Osteocyte (in vitro differentiated cells): ENCODE measurements at regions not wholly inside any gene's neighbourhood (a gene's known extent, or its start where the extent isn't known, plus 50 kb on each side); places are given as distances from the start of the nearest gene placed in this dataset.

Experiments used
- DNase-seq: peaks from one replicate; pipeline ENCODE4 v3.0.0; 2021; ENCODE audit warnings: mixed read lengths; ENCODE audit not compliant: unreplicated experiment; ENCODE audit errors: extremely low spot score
- H3K27ac Mint-ChIP-seq: one replicate; pipeline ENCODE4 v1.8.0; 2021; ENCODE audit warnings: mild to moderate bottlenecking, mixed read lengths; ENCODE audit not compliant: unreplicated experiment
- H3K27me3 Mint-ChIP-seq: one replicate; pipeline ENCODE4 v1.8.0; 2021; ENCODE audit warnings: mixed read lengths; ENCODE audit not compliant: unreplicated experiment
- H3K36me3 Mint-ChIP-seq: one replicate; pipeline ENCODE4 v1.8.0; 2021; ENCODE audit warnings: mixed read lengths; ENCODE audit not compliant: unreplicated experiment
- H3K4me1 Mint-ChIP-seq: one replicate; pipeline ENCODE4 v1.8.0; 2021; ENCODE audit warnings: mixed read lengths; ENCODE audit not compliant: unreplicated experiment
- H3K4me3 Mint-ChIP-seq: one replicate; pipeline ENCODE4 v1.8.0; 2021; ENCODE audit warnings: mild to moderate bottlenecking, moderate library complexity, mixed read lengths; ENCODE audit not compliant: unreplicated experiment
- H3K9me3 Mint-ChIP-seq: one replicate; pipeline ENCODE4 v1.8.0; 2021; ENCODE audit warnings: mixed read lengths; ENCODE audit not compliant: unreplicated experiment
- TF ChIP-seq, protein P1 (sequence below): fragments of 200-600 bp; sonication (generic); IDR thresholded peaks from 2 replicates; pipeline ENCODE4 v1.5.0; 2021; ENCODE audit warnings: antibody characterized with exemption, mild to moderate bottlenecking, moderate library complexity

DNA sequence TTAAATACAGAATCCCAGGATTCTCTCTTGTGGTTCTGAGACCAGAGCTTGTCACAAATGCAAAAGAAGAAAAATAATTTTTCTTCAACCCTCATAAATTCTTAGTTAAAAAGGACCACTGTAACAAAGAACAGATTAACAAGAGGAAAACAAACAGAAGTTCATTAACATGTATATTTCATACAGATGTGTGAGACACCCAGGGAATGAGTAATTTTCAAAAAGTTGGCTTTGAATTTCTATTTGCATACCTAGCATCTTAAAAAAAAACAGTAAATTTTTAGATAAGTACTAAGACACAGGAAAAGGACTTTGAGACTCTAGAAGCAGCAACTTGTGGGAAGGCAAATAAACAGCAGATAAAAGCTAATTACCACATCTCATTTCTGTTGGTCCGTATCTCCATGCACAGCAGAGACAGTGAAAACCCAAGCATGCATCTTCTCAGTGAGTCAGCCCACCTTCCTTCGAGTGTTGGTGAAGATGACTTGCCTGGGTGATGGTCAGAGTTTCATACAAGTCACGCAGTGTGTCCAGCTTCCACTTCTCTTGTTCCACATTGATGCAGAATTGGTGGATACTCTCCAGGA, 399.9 kb upstream of the ADAMTS5 start:
- H3K4me3 Mint-ChIP-seq = no peak overlapping the region
- TF ChIP-seq, protein P1, sequence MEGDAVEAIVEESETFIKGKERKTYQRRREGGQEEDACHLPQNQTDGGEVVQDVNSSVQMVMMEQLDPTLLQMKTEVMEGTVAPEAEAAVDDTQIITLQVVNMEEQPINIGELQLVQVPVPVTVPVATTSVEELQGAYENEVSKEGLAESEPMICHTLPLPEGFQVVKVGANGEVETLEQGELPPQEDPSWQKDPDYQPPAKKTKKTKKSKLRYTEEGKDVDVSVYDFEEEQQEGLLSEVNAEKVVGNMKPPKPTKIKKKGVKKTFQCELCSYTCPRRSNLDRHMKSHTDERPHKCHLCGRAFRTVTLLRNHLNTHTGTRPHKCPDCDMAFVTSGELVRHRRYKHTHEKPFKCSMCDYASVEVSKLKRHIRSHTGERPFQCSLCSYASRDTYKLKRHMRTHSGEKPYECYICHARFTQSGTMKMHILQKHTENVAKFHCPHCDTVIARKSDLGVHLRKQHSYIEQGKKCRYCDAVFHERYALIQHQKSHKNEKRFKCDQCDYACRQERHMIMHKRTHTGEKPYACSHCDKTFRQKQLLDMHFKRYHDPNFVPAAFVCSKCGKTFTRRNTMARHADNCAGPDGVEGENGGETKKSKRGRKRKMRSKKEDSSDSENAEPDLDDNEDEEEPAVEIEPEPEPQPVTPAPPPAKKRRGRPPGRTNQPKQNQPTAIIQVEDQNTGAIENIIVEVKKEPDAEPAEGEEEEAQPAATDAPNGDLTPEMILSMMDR = no peak
- no peaks in the 10 kb centered on the region for H3K36me3 Mint-ChIP-seq
- no peak for DNase-seq
- H3K27ac Mint-ChIP-seq = no peak overlapping the region
- H3K4me1 Mint-ChIP-seq = peaks cover 9% of the 10 kb centered on the region
- no peaks in the 10 kb centered on the region for H3K27me3 Mint-ChIP-seq
- H3K9me3 Mint-ChIP-seq = no peaks in the 10 kb centered on the region

DNA sequence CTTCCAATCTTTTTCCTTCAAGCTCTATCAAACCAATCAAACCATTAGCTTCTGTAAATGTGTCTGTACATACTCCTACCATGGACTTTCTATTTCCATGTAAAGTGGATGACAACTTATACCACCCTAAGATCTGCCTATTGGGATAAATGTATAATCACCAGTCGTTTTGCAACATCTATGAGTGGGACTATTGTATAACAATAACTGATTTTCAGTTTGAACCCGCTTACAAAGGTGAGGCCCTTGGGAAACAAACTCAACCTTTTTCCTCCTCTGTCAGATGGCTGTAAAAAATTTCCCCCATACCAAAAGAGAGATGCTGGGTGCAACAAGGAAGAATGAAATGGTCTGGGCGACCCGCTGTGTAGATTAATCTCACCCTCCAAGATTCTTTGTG, 399.1 kb upstream of the ADAMTS5 start:
- Mint-ChIP-seq H3K36me3 (no peaks in the 10 kb centered on the region), H3K4me1 (peaks cover 4% of the 10 kb centered on the region), H3K9me3 (no peaks in the 10 kb centered on the region), H3K27ac (no peak overlapping the region), H3K27me3 (no peaks in the 10 kb centered on the region), H3K4me3 (no peak overlapping the region)
- DNase-seq = no peak
- TF ChIP-seq, protein P1 = no peak

GRCh38 chr21:27365394-27365793, 398.5 kb upstream of the ADAMTS5 start:
- Mint-ChIP-seq H3K27me3 (no peaks in the 10 kb centered on the region), H3K27ac (no peak overlapping the region), H3K4me3 (no peak overlapping the region), H3K4me1 (peaks cover 1% of the 10 kb centered on the region), H3K36me3 (no peaks in the 10 kb centered on the region), H3K9me3 (peaks cover 2% of the 10 kb centered on the region)
- TF ChIP-seq, protein P1 = no peak
- no peak for DNase-seq

DNA sequence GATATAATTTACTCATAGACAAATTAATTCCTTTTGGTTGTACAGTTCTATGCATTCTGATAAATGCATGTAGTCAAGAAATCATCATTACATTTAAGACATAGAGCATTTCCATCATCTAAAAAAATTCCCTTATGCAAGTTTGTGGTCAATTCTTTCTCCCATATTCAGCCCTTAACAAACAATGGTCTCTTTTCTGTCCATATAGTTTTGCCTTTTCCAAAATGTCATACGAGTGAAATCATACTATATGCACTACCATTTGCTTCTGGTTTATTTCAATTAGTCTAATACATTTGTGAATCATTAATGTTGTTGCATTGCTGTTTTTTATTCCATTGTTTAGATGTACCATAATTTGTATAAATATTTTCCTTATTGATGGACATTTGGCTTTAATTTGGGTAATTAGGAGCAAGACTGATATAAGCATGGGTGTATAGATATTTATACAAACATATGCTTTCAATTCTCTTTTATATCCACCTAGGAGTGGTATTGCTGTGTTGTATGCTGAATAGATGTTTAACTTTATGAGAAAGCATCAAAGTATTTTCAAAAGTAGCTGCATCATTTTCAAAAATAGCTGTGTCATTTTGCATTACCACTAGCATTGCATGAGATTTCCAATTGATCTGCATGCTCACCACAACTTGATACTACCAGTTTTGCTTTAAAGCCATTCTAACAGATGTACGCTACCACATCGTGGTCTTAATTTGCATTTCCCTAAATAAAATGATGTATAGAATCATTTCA, 397.0 kb upstream of the ADAMTS5 start:
- TF ChIP-seq, protein P1 = no peak
- H3K27me3 Mint-ChIP-seq = no peaks in the 10 kb centered on the region
- H3K27ac Mint-ChIP-seq = no peak overlapping the region
- H3K4me3 Mint-ChIP-seq = no peak overlapping the region
- DNase-seq = no peak
- peaks cover 11% of the 10 kb centered on the region for H3K4me1 Mint-ChIP-seq
- no peaks in the 10 kb centered on the region for H3K36me3 Mint-ChIP-seq
- peaks cover 3% of the 10 kb centered on the region for H3K9me3 Mint-ChIP-seq

GRCh38 chr21:27362249-27362648, 395.4 kb upstream of the ADAMTS5 start:
- Mint-ChIP-seq H3K27ac (no peak overlapping the region), H3K9me3 (peaks cover 18% of the 10 kb centered on the region), H3K4me3 (no peak overlapping the region), H3K36me3 (peaks cover 3% of the 10 kb centered on the region), H3K27me3 (no peaks in the 10 kb centered on the region), H3K4me1 (peaks cover 26% of the 10 kb centered on the region)
- no peak for DNase-seq
- TF ChIP-seq, protein P1 = no peak
